Stimulated activated CD4-positive, alpha-beta T cell treated with anti-CD3 and anti-CD28 coated beads, Interleukin-4, amount 100 ng/mL, for 1 hour (primary cell): ENCODE measurements at regions not wholly inside any gene's neighbourhood (a gene's known extent, or its start where the extent isn't known, plus 50 kb on each side); places are given as distances from the start of the nearest gene placed in this dataset.

ENCODE experiments used
- DNase-seq: peaks from one replicate; pipeline ENCODE4 v3.0.0-alpha.2; 2020

DNA sequence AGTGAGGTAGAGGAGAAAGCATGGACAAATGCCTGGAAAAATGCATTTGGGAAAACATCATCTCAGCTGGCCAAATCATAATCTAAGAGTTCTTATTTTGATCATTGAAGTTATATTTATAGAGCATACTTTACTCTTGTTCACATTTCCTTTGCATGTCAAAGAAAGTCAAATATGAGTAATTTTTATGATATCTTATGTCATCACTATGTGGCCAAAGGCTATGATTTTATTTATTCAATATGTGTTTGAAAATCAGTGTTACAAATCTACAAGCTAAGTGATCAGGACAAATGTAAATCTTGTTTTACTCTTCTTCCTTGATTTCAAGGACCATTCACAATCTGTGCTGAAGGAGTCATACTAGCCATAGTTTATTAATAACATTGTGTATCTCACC, 237.2 kb upstream of the DPH6 start:
- no peak for DNase-seq

DNA sequence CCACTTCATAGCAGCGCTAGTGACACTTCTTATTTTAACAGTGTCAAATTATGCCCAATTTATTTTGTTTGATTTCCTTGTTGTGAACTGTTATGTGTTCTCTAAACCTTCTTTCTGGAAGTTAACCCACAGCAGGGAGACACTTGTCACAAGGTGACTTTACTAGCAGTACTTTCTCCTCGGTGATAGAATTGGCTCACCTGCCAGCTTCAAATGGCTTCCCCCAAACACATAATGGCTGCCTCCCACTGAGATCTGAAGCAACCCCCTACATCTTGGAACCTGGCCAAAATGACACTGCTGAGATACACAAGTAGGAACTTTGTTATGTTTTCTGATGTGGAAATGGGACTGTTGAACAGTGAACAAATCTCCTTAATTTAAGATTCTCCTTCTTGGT, 238.8 kb upstream of the DPH6 start:
- DNase-seq: no peak

DNA sequence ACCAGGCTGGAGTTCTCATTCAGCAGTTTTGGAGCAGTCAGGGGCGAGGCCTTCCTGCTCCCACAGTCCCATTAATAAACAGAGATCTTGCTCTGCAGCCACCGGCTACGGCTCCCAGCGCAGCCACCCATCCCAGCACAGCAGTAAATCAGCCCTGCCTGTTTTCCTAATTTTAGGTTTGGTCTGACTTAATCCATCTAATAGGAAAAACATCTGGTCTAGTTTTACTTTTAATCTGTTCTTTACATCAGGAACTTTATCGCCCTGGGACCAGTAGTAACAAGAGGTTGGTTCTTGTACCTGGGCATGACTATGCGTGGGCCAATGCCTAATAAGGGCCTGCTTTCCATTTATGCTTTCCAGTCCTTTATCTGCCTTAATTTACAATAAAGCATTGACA, 264.0 kb upstream of the DPH6 start:
- DNase-seq: no peak

DNA sequence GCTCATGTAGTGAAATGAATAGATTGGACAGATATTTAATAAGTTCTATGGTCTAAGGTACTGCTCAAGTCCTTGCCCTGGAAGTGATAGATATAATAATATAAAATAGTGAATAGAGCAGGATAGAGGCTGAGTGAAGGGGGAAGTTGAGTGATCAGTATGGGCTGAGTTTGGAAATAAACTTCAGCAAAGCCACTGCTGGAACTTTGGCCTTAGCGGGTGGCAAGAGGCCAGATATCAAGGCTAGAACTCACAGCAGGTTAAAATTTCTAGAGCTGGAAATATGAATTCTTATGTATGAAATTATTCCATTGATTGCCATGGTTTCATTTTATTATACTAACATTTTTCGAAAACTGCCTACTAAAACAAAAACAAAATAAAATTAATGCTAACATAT, 267.6 kb upstream of the DPH6 start:
- DNase-seq: no peak

- DNase-seq: no peak
Observed at GRCh38 chr15:35818846-35819245, 272.9 kb upstream of the DPH6 start.

DNA sequence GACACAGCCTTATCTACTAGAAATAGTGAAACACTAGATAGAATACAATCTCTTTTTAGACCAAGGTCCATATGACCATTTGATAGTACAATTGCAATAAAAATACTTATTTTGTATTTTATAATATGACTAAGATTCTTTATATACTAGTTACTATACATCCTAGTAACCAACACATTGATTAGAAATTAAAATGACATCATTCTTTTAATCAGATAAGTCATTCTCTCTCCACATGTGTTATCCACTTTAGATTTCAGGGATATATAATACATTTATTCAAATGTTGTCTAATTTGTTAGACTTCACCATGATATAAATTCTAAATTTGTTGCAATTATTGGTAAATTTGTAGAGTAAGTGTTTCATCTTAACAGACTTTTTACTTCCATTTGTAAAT, 276.2 kb upstream of the DPH6 start:
- no peak for DNase-seq

DNA sequence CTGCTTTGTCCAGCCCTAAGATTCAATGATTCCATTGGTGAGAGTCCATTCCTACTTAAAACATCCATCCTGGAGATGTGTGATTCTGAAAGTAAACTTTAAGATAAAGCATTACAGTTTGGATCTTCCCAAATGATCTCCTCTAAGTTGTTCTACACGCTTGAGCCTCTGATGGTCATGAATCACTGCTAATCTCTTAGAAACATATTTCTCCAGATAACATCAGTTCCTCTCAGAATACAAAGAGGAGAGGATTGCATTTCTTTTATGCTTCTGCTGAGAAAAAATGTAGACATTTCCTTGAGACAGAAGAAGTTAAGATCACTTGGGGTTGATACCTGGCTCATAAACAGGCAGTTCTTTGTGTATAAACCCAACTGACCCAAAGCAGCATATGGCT, 281.2 kb upstream of the DPH6 start:
- no peak for DNase-seq

DNA sequence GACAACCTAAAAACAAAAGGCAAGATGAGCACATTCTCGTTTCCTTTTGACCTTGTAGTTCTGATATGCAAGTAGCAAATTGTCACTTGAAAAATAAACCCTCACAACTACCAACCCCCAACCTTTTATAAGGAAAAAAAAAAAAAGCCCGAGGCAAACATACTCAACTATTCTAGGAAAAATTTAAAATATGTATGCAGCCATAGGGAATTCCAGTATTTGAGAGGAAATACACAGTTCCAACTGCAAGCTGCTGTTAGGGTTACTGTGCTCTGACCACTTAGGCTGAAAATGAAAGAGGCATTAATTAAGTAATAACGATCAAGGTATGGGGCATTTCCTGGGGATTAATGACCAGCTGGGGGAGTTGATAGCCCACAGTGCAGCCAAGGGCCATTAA, 281.9 kb upstream of the DPH6 start:
- no peak for DNase-seq

DNA sequence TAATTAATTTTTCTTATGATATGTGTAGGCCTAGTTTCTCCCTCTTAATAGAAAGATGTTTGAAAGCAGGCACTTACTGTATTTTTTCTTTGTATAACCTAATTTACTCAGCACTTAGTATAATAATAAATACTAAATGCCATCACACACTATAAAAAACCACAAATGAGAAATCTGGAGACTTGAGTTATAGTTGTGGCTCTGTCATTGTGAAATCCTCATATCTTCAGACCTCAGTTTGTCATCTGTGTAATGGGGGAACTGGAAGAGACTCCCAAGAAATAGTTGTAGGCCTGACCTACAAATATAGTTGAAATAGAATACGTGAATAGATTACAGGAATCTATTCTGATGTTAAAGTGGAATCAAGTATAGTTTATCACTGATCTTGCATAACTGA, 287.6 kb upstream of the DPH6 start:
- DNase-seq: no peak

DNA sequence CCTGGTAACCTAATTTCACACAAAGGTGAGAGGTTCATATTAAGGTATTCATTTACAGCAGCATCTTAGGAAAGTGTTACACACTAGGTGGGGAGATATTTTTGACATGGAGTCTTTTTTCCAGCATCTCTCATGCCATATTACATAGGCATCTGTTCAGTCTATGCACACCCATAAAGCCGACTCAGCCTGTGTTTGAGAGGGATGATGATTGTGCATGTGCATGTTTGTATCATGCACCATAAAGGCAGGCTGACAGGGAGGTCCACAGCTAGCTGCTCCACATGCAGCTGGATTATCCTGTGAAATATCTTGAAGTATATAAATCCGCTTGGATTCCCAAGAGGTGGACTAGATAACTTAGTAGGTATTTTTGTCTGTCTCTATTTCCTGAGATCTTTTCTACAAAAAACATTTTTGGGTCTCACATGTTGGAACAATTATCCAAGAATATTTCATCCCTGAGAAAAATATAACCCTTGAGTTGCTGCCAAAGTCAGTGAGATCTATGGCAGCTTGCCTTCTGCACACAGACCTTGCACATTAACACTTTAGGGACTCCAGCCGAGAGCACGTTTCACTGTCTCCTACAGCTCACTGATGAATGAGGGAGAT, 288.4 kb upstream of the DPH6 start:
- no peak for DNase-seq

DNA sequence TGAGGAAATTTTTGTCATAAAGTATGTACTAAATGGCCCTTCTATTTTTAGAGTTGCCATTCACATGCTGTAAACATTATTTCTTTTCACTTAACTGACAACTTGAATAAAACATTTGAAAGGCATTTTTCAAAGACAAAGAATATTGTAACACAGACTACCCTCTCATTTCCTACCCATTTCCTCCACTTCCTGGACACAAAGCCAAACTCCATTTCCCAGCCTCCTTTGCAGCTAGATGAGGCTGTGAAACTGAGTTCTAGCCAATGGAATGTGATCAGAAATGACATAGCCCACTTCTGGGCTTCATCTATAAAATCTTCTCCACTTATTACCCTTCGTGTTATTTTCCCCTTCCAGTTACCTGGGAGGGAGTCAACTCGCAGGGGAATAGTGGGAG, 288.9 kb upstream of the DPH6 start:
- no peak for DNase-seq

DNA sequence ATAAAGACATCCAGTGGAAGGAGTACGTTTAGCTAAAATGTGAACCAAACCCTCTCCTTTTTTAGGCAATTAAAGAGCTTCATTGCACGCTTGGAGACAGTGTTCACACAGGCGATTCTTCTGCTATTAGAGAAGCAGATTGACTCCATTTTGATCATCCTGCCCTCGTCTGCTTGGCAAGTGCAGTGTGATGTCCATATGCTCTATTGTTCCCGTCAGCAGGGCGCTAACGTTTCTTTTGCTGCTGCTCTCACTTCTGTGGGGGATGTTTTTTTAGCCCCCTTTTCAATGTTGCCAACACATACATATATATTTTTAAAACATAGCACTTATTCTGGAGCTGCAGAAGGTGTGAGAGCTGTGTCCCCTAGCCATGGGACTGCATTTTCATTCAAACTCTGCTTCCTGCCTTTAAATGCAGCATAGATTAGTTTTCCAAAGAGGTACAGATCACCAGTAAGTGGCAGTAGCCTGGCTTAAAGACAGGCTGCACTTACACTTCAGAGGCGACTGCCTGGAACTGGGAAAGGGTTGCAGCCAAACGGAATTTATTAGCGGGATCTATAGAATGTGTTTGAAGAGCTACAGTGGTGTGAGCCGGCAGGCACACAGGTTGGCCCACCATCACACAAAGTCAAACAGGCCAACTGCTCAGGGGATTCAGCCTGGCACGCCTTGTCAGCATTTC, 292.6 kb upstream of the DPH6 start:
- DNase-seq: no peak

GRCh38 chr15:35842631-35843030, 296.7 kb upstream of the DPH6 start:
- no peak for DNase-seq

- DNase-seq: no peak
Observed at GRCh38 chr15:35843498-35843897, 297.5 kb upstream of the DPH6 start.

DNA sequence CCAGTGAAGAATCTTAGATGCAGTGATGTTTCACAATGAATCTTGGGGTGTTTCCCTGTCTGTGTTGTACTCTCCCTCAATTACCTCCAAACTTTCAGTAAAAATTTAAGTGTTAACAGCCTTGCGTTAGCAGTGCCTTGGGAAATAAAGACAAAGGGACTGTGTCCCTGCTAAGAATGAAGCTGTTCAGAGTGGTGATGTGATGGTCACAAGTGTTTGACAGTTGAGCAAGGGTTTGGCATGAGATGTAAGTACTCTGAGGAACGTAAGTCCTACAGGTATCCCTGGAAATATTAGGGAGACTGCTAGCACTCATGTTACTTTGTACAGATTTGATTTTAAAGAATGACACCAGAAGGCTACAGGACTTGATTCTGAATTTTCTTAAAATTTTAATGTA, 304.3 kb upstream of the DPH6 start:
- DNase-seq: no peak

GRCh38 chr15:35851491-35851890, 305.5 kb upstream of the DPH6 start:
- DNase-seq: no peak

GRCh38 chr15:35852818-35853624, 307.1 kb upstream of the DPH6 start:
- no peak for DNase-seq

- no peak for DNase-seq
Observed at GRCh38 chr15:35854316-35854715, 308.4 kb upstream of the DPH6 start.

- DNase-seq: no peak
Observed at GRCh38 chr15:35857567-35858226, 311.7 kb upstream of the DPH6 start.

DNA sequence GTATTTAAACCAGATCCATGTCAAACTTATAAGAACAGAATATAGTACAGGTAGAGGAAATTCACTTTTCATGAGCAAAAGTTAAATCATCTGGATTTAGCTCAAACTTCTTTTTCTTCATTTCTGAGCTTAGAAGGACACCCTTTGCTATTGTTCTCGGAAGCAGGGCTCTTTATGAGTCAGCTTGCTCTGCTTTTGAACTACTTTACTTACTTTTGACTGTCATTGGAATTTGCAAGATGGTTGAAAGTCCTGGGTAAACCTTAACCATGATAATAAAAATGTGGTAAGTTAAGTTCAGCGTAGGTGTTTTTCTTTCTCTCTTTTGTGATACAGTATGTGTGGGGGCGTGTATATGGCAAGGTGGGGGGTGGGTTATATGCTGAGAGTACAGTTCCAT, 312.7 kb upstream of the DPH6 start:
- DNase-seq: no peak

GRCh38 chr15:35863655-35864054, 317.7 kb upstream of the DPH6 start:
- no peak for DNase-seq

GRCh38 chr15:35867356-35867755, 321.4 kb upstream of the DPH6 start:
- DNase-seq: no peak

- no peak for DNase-seq
Observed at GRCh38 chr15:35871282-35871681, 325.3 kb upstream of the DPH6 start.

DNA sequence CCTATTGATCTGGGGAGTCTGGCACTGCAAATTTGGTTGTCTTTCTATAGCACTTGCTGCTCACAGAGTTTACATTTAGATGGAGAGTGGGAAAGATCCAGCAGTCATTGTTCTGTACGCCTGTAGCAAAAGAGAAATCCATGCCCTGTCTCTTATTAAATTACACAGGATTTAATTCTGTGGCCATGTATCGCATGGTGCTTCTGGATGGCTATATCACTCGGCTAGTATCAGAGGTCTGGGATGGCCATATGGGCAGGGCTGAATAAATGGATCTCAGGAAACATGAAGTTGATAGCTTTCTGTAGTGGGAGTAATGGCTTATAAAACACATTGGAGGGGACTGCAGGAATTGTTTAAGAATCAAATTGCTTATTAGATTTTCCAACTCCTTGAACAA, 325.8 kb upstream of the DPH6 start:
- DNase-seq: no peak
